ENCODE measurements at regions not wholly inside any gene's neighbourhood (a gene's known extent, or its start where the extent isn't known, plus 50 kb on each side); places are given as distances from the start of the nearest gene placed in this dataset.
"Not testable (repeated sequence)": the region's sequence is repeated elsewhere in the genome, so short reads cannot be mapped to it uniquely, and the experiment has no call there.

DNA sequence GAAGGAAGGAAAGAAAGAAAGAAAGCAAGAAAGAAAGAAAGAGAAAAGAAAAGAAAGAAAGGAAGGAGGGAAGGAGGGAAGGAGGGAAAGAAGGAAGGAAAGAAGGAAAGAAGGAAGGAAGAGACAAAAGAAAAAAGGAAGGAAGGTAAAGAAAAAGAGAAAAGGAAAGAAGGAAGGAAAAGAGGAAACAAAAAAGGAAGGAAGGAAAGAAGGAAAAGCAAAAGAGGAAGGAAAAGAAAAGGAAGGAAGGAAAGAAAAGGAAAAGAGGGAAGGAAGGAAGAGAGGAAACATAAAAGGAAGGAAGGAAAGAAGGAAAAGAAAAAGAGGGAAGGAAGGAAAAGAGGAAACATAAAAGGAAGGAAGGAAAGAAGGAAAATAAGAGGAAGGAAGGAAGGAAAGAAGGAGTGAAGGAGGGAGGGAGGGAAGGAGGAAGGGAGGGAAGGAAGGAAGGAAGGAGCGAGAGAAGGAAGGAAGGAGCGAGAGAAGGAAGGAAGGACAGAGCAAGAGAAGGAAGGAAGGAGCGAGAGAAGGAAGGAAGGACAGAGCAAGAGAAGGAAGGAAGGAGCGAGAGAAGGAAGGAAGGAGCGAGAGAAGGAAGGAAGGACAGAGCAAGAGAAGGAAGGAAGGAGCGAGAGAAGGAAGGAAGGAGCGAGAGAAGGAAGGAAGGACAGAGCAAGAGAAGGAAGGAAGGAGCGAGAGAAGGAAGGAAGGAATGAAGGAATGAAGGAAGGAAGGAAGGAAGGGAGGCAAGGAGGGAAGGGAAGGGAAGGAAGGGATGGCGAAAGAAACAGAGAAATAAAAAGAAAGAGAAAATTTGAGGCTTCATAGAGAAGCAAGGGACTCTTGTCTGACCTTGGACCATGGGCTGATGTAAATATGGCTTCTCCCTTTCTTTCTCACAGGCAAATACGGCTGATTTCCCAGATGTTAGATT lies 266.3 kb downstream of the ASMT start:
- TF ChIP-seq, protein P1, sequence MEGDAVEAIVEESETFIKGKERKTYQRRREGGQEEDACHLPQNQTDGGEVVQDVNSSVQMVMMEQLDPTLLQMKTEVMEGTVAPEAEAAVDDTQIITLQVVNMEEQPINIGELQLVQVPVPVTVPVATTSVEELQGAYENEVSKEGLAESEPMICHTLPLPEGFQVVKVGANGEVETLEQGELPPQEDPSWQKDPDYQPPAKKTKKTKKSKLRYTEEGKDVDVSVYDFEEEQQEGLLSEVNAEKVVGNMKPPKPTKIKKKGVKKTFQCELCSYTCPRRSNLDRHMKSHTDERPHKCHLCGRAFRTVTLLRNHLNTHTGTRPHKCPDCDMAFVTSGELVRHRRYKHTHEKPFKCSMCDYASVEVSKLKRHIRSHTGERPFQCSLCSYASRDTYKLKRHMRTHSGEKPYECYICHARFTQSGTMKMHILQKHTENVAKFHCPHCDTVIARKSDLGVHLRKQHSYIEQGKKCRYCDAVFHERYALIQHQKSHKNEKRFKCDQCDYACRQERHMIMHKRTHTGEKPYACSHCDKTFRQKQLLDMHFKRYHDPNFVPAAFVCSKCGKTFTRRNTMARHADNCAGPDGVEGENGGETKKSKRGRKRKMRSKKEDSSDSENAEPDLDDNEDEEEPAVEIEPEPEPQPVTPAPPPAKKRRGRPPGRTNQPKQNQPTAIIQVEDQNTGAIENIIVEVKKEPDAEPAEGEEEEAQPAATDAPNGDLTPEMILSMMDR (IDR thresholded peaks at IDR 0.05 in 8 of 11, conservative IDR thresholded peaks at IDR 0.05 in 3 of 11) = not testable (repeated sequence)
- not testable (repeated sequence) for TF ChIP-seq POLR2A, POLR2AphosphoS5 (IDR thresholded peaks at IDR 0.05)

Measured in spleen (tissue), 7 donors.